ENCODE measurements at regions not wholly inside any gene's neighbourhood (a gene's known extent, or its start where the extent isn't known, plus 50 kb on each side); places are given as distances from the start of the nearest gene placed in this dataset.

GRCh38 chr5:154117050-154117449 is 73.5 kb upstream of the GALNT10 start:
- H3K9me3 ChIP-seq (ENCODE audit: low read depth, low read length) = no peaks in the 10 kb centered on the region
- H3K27ac ChIP-seq (ENCODE audit: low read depth, low read length) = no peak overlapping the region
- no peak overlapping the region for H2AFZ ChIP-seq (ENCODE audit: low read length)
- no peak overlapping the region for H3K4me2 ChIP-seq (ENCODE audit: insufficient read depth, low read length)
- DNase-seq (ENCODE audit: insufficient read length, low spot score, missing footprints) = no peak
- no peak for TF ChIP-seq CTCF (IDR thresholded peaks at IDR 0.05; ENCODE audit: extremely low read depth, low read depth, low read length)
- H3K79me2 ChIP-seq (ENCODE audit: insufficient read depth, low read length) = no peaks in the 10 kb centered on the region
- H3K36me3 ChIP-seq (ENCODE audit: insufficient read depth, low read length) = no peaks in the 10 kb centered on the region
- H4K20me1 ChIP-seq (ENCODE audit: insufficient read depth, low read length) = no peaks in the 10 kb centered on the region
- H3K27me3 ChIP-seq (ENCODE audit: insufficient read depth, low read length) = no peaks in the 10 kb centered on the region
- H3K4me1 ChIP-seq (ENCODE audit: insufficient read depth, low read length) = peaks cover 15% of the 10 kb centered on the region
- H3K4me3 ChIP-seq (ENCODE audit: insufficient read depth, low read length) = no peak overlapping the region

- no peaks in the 10 kb centered on the region for H3K36me3 ChIP-seq (ENCODE audit: insufficient read depth, low read length)
- DNase-seq (ENCODE audit: insufficient read length, low spot score, missing footprints) = peak; percentile 60
These were observed 72.6 kb upstream of the GALNT10 start for GRCh38 chr5:154117930-154118329.

GRCh38 chr5:154118385-154118784 is 72.1 kb upstream of the GALNT10 start:
- no peak for TF ChIP-seq CTCF (IDR thresholded peaks at IDR 0.05; ENCODE audit: extremely low read depth, low read depth, low read length)
- Histone ChIP-seq H3K4me3 (ENCODE audit: insufficient read depth, low read length) (no peak overlapping the region), H3K4me1 (ENCODE audit: insufficient read depth, low read length) (peaks cover 15% of the 10 kb centered on the region), H3K27ac (ENCODE audit: low read depth, low read length) (no peak overlapping the region), H3K27me3 (ENCODE audit: insufficient read depth, low read length) (no peaks in the 10 kb centered on the region), H4K20me1 (ENCODE audit: insufficient read depth, low read length) (no peaks in the 10 kb centered on the region), H3K4me2 (ENCODE audit: insufficient read depth, low read length) (peak overlapping the region; percentile 28), H3K36me3 (ENCODE audit: insufficient read depth, low read length) (no peaks in the 10 kb centered on the region), H2AFZ (ENCODE audit: low read length) (peak overlapping the region; percentile 62), H3K79me2 (ENCODE audit: insufficient read depth, low read length) (no peaks in the 10 kb centered on the region), H3K9me3 (ENCODE audit: low read depth, low read length) (no peaks in the 10 kb centered on the region)
- no peak for DNase-seq (ENCODE audit: insufficient read length, low spot score, missing footprints)

More at GRCh38 chr5:154117930-154118329, 72.6 kb upstream of the GALNT10 start:
- no peaks in the 10 kb centered on the region for H3K79me2 ChIP-seq (ENCODE audit: insufficient read depth, low read length)
- no peak overlapping the region for H3K4me3 ChIP-seq (ENCODE audit: insufficient read depth, low read length)
- no peaks in the 10 kb centered on the region for H4K20me1 ChIP-seq (ENCODE audit: insufficient read depth, low read length)
- H3K27ac ChIP-seq (ENCODE audit: low read depth, low read length) = no peak overlapping the region
- H3K4me1 ChIP-seq (ENCODE audit: insufficient read depth, low read length) = peaks cover 15% of the 10 kb centered on the region
- TF ChIP-seq CTCF (IDR thresholded peaks at IDR 0.05; ENCODE audit: extremely low read depth, low read depth, low read length) = no peak
- no peak overlapping the region for H2AFZ ChIP-seq (ENCODE audit: low read length)
- H3K4me2 ChIP-seq (ENCODE audit: insufficient read depth, low read length) = no peak overlapping the region
- H3K27me3 ChIP-seq (ENCODE audit: insufficient read depth, low read length) = no peaks in the 10 kb centered on the region
- H3K9me3 ChIP-seq (ENCODE audit: low read depth, low read length) = no peaks in the 10 kb centered on the region

- H3K79me2 ChIP-seq (ENCODE audit: insufficient read depth, low read length) = no peaks in the 10 kb centered on the region
- DNase-seq (ENCODE audit: insufficient read length, low spot score, missing footprints) = peak; percentile 60
These were observed 71.6 kb upstream of the GALNT10 start for GRCh38 chr5:154118893-154119336.

More at GRCh38 chr5:154118893-154119336, 71.6 kb upstream of the GALNT10 start:
- TF ChIP-seq CTCF (IDR thresholded peaks at IDR 0.05; ENCODE audit: extremely low read depth, low read depth, low read length) = no peak
- Histone ChIP-seq H3K27ac (ENCODE audit: low read depth, low read length) (no peak overlapping the region), H2AFZ (ENCODE audit: low read length) (peak overlapping the region; percentile 62), H3K4me3 (ENCODE audit: insufficient read depth, low read length) (no peak overlapping the region), H4K20me1 (ENCODE audit: insufficient read depth, low read length) (no peaks in the 10 kb centered on the region), H3K9me3 (ENCODE audit: low read depth, low read length) (no peaks in the 10 kb centered on the region), H3K4me1 (ENCODE audit: insufficient read depth, low read length) (peaks cover 15% of the 10 kb centered on the region), H3K36me3 (ENCODE audit: insufficient read depth, low read length) (no peaks in the 10 kb centered on the region), H3K27me3 (ENCODE audit: insufficient read depth, low read length) (no peaks in the 10 kb centered on the region), H3K4me2 (ENCODE audit: insufficient read depth, low read length) (peak overlapping the region; percentile 28)
